Gastroesophageal sphincter (tissue), 3 donors: ENCODE measurements at regions not wholly inside any gene's neighbourhood (a gene's known extent, or its start where the extent isn't known, plus 50 kb on each side); places are given as distances from the start of the nearest gene placed in this dataset.

Source experiments
- CTCF ChIP-seq, 4 experiments: fragments of 200-600 bp in 2 of 4; fragments of 450-650 bp in 2 of 4; sonication (generic) in 1 of 4; IDR thresholded peaks; one replicate each; pipeline ENCODE4 v1.5.1; 2017 to 2019; ENCODE audit warnings: antibody characterized with exemption in 4 of 4, mild to moderate bottlenecking in 2 of 4, moderate library complexity in 2 of 4
- EP300 ChIP-seq: sonication (generic); formaldehyde crosslinking; IDR thresholded peaks from one replicate; pipeline ENCODE4 v1.6.1; 2017; ENCODE audit warnings: antibody characterized with exemption, mild to moderate bottlenecking
- POLR2A ChIP-seq, 2 donors: fragments of 450-650 bp; IDR thresholded peaks; one replicate each; pipeline ENCODE4 v1.6.1; 2017; ENCODE audit warnings: antibody characterized with exemption in 2 of 2, mild to moderate bottlenecking in 2 of 2, moderate library complexity in 1 of 2

- no peak for TF ChIP-seq CTCF (IDR thresholded peaks at IDR 0.05)
- TF ChIP-seq EP300: no peak
- no peak for TF ChIP-seq POLR2A (IDR thresholded peaks at IDR 0.05)
These were observed 280.4 kb upstream of the PTGER4 start for GRCh38 chr5:40399349-40399748.
